Esophagus mucosa (tissue), 1 donor: ENCODE measurements at regions not wholly inside any gene's neighbourhood (a gene's known extent, or its start where the extent isn't known, plus 50 kb on each side); places are given as distances from the start of the nearest gene placed in this dataset.
"Not testable (repeated sequence)": the region's sequence is repeated elsewhere in the genome, so short reads cannot be mapped to it uniquely, and the experiment has no call there.

Experiments used
- ATAC-seq: fragments of 200-7000 bp; cut with Tn5 transposase; one replicate; pipeline ENCODE4 v1.9.1; 2020
- donor health status: DM: yes; HTN: yes; CAD: no.

- ATAC-seq: peak; percentile 81
These were observed 195.8 kb upstream of the ZNF184 start for GRCh38 chr6:27668442-27669294.

- ATAC-seq: no peak
These were observed 194.9 kb upstream of the ZNF184 start for GRCh38 chr6:27667657-27668441.

- no peak for ATAC-seq
These were observed 194.2 kb upstream of the ZNF184 start for GRCh38 chr6:27667016-27667656.

GRCh38 chr6:27662769-27663168, 189.9 kb upstream of the ZNF184 start:
- no peak for ATAC-seq

GRCh38 chr6:27662212-27662611, 189.3 kb upstream of the ZNF184 start:
- not testable (repeated sequence) for ATAC-seq

GRCh38 chr6:27653143-27653825, 180.4 kb upstream of the ZNF184 start:
- not testable (repeated sequence) for ATAC-seq

- ATAC-seq: no peak
These were observed 178.4 kb upstream of the ZNF184 start for GRCh38 chr6:27651371-27651732.

- peak; percentile 79 for ATAC-seq
These were observed 177.9 kb upstream of the ZNF184 start for GRCh38 chr6:27650620-27651370.

GRCh38 chr6:27644528-27644927, 171.6 kb upstream of the ZNF184 start:
- no peak for ATAC-seq

- ATAC-seq: no peak
These were observed 170.0 kb upstream of the ZNF184 start for GRCh38 chr6:27642744-27643456.

- not testable (repeated sequence) for ATAC-seq
These were observed 163.0 kb upstream of the ZNF184 start for GRCh38 chr6:27635886-27636285.

GRCh38 chr6:27633221-27633688, 160.3 kb upstream of the ZNF184 start:
- ATAC-seq: not testable (repeated sequence)

GRCh38 chr6:27631609-27631916, 158.7 kb upstream of the ZNF184 start:
- ATAC-seq: no peak

GRCh38 chr6:27630727-27631608, 158.1 kb upstream of the ZNF184 start:
- peak; percentile 59 for ATAC-seq

- ATAC-seq: no peak
These were observed 151.9 kb upstream of the ZNF184 start for GRCh38 chr6:27624694-27625262.

- ATAC-seq: peak; percentile 85
These were observed 150.2 kb upstream of the ZNF184 start for GRCh38 chr6:27623103-27623502.

GRCh38 chr6:27619436-27619835, 146.5 kb upstream of the ZNF184 start:
- ATAC-seq: no peak

- ATAC-seq: peak; percentile 46
These were observed 145.1 kb upstream of the ZNF184 start for GRCh38 chr6:27617700-27618689.
